GM12891 (cell line): ENCODE measurements at regions not wholly inside any gene's neighbourhood (a gene's known extent, or its start where the extent isn't known, plus 50 kb on each side); places are given as distances from the start of the nearest gene placed in this dataset.

Experiments
- PAX5 ChIP-seq: IDR thresholded peaks from 2 replicates; pipeline ENCODE4 v1.6.1; 2011; ENCODE audit warnings: low read length, moderate library complexity, mild to moderate bottlenecking; ENCODE audit not compliant: insufficient read depth, severe bottlenecking
- POLR2A ChIP-seq: IDR thresholded peaks from 2 replicates; pipeline ENCODE4 v1.6.1; 2011; ENCODE audit warnings: low read depth, low read length, control low read depth
- POLR2AphosphoS5 ChIP-seq: IDR thresholded peaks from 2 replicates; pipeline ENCODE4 v1.6.1; 2011; ENCODE audit warnings: low read depth, low read length, control low read depth
- POU2F2 ChIP-seq: IDR thresholded peaks from 2 replicates; pipeline ENCODE4 v1.6.1; 2011; ENCODE audit warnings: low read depth, mild to moderate bottlenecking, control low read depth, low read length, moderate library complexity
- SPI1 ChIP-seq: IDR thresholded peaks from 2 replicates; pipeline ENCODE4 v1.6.1; 2011; ENCODE audit warnings: low read depth, low read length, control low read depth
- TAF1 ChIP-seq: IDR thresholded peaks from 2 replicates; pipeline ENCODE4 v1.6.1; 2011; ENCODE audit warnings: low read depth, low read length, control low read depth

DNA sequence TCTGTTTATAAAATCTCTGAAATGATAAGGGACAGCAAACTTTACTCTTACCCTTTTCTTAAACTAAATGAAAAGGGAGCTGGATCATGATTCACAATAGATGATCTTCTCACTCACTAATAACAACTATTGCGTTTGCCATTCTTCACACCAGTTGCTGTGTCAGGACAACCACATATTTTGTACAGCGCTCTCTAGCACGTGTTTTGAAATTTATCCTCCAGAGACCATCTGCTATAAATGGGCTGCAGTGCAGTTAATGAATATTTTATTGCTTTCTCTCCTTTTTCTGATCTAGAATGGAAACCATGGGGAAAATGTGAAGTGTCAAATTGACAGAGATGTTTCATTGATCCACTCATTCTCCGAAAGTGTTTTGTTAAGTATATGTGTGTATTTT lies 258.4 kb upstream of the CCNH start:
- TF ChIP-seq POLR2A (no peak), POLR2AphosphoS5 (no peak), TAF1 (no peak), PAX5 (no peak), POU2F2 (no peak), SPI1 (no peak)
